Fibroblast of lung (primary cell): ENCODE measurements at regions not wholly inside any gene's neighbourhood (a gene's known extent, or its start where the extent isn't known, plus 50 kb on each side); places are given as distances from the start of the nearest gene placed in this dataset.

ENCODE experiments used
- DNase-seq, 2 donors: peaks; one replicate each; pipeline versions ENCODE4 v3.0.0 to v3.0.0-alpha.2; 2010; ENCODE audit warnings: low read depth in 2 of 2
- H2AFZ ChIP-seq: 2 replicates; pipeline ENCODE4 v1.5.1; 2012; ENCODE audit warnings: low read length, control low read depth, inconsistent platforms
- H3K27ac ChIP-seq: 2 replicates; pipeline ENCODE4 v1.5.1; 2011; ENCODE audit warnings: low read length, control low read depth; ENCODE audit not compliant: insufficient read depth
- H3K27me3 ChIP-seq: 2 replicates; pipeline ENCODE4 v1.5.1; 2011; ENCODE audit warnings: mild to moderate bottlenecking, low read length; ENCODE audit not compliant: control insufficient read depth, insufficient read depth
- H3K36me3 ChIP-seq: 2 replicates; pipeline ENCODE4 v1.5.1; 2011; ENCODE audit warnings: low read length; ENCODE audit not compliant: control insufficient read depth, insufficient read depth
- H3K4me1 ChIP-seq: 2 replicates; pipeline ENCODE4 v1.5.1; 2011; ENCODE audit warnings: low read length; ENCODE audit not compliant: control insufficient read depth, insufficient read depth; ENCODE audit errors: extremely low read depth
- H3K4me2 ChIP-seq: 2 replicates; pipeline ENCODE4 v1.5.1; 2011; ENCODE audit warnings: low read length, control low read depth; ENCODE audit not compliant: insufficient read depth; ENCODE audit errors: extremely low read depth
- H3K4me3 ChIP-seq, 4 experiments: fragments of 200-600 bp in 1 of 4; sonication (generic) in 1 of 4; replicated peaks in 1 of 4; 2 replicates each; pipeline ENCODE4 v1.5.1; 2011 to 2016; ENCODE audit warnings: low read length in 4 of 4, low read depth in 3 of 4, mild to moderate bottlenecking in 3 of 4, control low read depth in 2 of 4, inconsistent platforms in 1 of 4, mixed read lengths in 1 of 4; ENCODE audit not compliant: insufficient read depth in 1 of 4; ENCODE audit errors: control extremely low read depth in 1 of 4
- H3K79me2 ChIP-seq: 2 replicates; pipeline ENCODE4 v1.5.1; 2012; ENCODE audit warnings: mild to moderate bottlenecking, low read length, inconsistent platforms; ENCODE audit not compliant: control insufficient read depth, insufficient read depth
- H3K9ac ChIP-seq: 2 replicates; pipeline ENCODE4 v1.5.1; 2011; ENCODE audit warnings: mild to moderate bottlenecking, low read length, control low read depth; ENCODE audit not compliant: insufficient read depth
- H3K9me3 ChIP-seq: 2 replicates; pipeline ENCODE4 v1.5.1; 2012; ENCODE audit warnings: low read depth, low read length; ENCODE audit not compliant: control insufficient read depth, insufficient read depth
- H4K20me1 ChIP-seq: 2 replicates; pipeline ENCODE4 v1.5.1; 2011; ENCODE audit warnings: low read length; ENCODE audit not compliant: control insufficient read depth, insufficient read depth; ENCODE audit errors: extremely low read depth
- EZH2 ChIP-seq: IDR thresholded peaks from 2 replicates; pipeline ENCODE4 v1.5.1; 2012; ENCODE audit warnings: low read length, control low read depth, mild to moderate bottlenecking; ENCODE audit errors: missing control alignments
- TF ChIP-seq, protein P1 (sequence below), 2 donors: IDR thresholded peaks in 1 of 2; conservative IDR thresholded peaks in 1 of 2; 1 replicate in 1 of 2; 2 replicates in 1 of 2; pipeline ENCODE4 v1.5.1; 2011 to 2012; ENCODE audit warnings: low read length in 2 of 2, control low read depth in 1 of 2, inconsistent platforms in 1 of 2, low read depth in 1 of 2, mild to moderate bottlenecking in 1 of 2

DNA sequence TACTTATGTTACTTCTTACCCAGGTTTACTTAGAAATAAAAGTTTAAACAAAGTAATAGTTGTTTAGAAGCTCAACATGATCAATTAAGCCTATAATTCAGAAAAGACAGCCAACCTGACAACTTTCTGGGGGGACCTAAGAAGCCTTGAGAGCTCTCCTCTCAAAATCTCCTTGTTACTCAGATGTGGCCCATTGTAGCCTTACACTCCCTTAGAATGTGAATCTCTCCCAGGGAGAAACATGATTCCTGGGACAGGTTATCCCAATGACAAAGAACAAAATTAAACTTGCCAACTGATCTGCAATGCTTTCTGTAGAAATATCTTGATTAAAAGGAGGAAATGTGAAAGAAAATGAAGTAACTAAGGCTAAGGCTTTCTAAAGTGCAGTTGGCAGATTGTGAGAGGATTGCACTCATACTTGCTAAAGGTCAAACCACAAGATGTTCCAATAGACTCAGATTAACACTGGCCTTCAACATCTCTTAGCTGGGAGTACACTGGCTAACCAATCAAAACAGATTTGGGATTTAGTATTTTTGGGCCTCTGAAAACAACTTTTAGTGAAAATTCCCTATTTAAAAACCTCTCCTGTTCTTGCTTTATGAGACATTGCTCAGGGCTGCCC is 72.3 kb upstream of the TMX1 start:
- no peak overlapping the region for H3K4me3 ChIP-seq
- H3K4me2 ChIP-seq: no peak overlapping the region
- H3K27ac ChIP-seq: no peak overlapping the region
- no peak for TF ChIP-seq EZH2
- TF ChIP-seq, protein P1, sequence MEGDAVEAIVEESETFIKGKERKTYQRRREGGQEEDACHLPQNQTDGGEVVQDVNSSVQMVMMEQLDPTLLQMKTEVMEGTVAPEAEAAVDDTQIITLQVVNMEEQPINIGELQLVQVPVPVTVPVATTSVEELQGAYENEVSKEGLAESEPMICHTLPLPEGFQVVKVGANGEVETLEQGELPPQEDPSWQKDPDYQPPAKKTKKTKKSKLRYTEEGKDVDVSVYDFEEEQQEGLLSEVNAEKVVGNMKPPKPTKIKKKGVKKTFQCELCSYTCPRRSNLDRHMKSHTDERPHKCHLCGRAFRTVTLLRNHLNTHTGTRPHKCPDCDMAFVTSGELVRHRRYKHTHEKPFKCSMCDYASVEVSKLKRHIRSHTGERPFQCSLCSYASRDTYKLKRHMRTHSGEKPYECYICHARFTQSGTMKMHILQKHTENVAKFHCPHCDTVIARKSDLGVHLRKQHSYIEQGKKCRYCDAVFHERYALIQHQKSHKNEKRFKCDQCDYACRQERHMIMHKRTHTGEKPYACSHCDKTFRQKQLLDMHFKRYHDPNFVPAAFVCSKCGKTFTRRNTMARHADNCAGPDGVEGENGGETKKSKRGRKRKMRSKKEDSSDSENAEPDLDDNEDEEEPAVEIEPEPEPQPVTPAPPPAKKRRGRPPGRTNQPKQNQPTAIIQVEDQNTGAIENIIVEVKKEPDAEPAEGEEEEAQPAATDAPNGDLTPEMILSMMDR (conservative IDR thresholded peaks at IDR 0.05 in 1 of 2, IDR thresholded peaks at IDR 0.05 in 1 of 2; ENCODE audit: low read depth in 1 of 2, low read length in 2 of 2): no peak
- no peaks in the 10 kb centered on the region for H4K20me1 ChIP-seq
- no peak overlapping the region for H2AFZ ChIP-seq
- H3K36me3 ChIP-seq: no peaks in the 10 kb centered on the region
- H3K9me3 ChIP-seq: no peaks in the 10 kb centered on the region
- peak; percentile 61 to 81 for DNase-seq
- peaks cover 5% of the 10 kb centered on the region for H3K27me3 ChIP-seq
- H3K9ac ChIP-seq: no peak overlapping the region
- H3K4me1 ChIP-seq: no peaks in the 10 kb centered on the region
- no peaks in the 10 kb centered on the region for H3K79me2 ChIP-seq

DNA sequence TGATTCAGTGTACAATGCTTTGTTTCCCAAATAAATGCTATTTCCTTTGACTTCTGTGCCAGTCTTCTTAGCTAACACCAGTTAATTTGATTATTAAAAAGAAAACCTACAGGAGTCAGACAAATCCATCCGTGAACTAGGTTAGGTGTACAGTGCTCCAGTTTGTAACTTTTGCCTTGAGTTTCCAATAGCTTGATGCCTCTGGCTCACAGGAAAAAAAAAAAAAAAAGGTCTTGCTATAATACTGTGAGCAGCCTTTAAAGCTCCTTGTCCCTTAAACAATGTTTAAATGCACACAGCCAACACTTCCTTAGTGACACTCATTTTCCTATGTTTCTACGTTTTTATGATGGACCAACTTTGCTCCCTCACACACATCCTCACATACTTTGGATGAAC is 71.8 kb upstream of the TMX1 start:
- no peak overlapping the region for H2AFZ ChIP-seq
- H3K4me2 ChIP-seq: no peak overlapping the region
- no peak overlapping the region for H3K4me3 ChIP-seq

DNA sequence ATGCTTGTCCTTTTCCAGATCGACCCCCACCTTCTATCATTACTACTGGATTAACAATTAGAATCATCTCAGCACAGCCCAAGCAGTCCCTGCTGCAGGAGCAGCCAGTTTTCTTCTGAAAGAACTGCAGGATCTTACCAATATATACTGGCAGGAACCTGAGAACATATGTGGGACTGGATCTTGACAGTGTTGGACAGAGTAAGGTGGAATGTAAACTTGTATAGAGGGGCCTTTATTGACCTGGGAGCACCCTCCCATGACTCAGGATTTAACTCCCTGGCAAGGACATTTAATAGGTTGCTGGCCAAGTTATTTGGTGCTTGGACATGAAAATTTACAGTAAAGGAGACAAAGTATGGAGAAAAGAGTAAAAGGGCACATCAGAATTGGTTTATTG is 66.2 kb upstream of the TMX1 start:
- DNase-seq: no peak
- no peak overlapping the region for H3K4me3 ChIP-seq

More for the DNA sequence above, 71.8 kb upstream of the TMX1 start:
- Histone ChIP-seq H3K36me3 (no peaks in the 10 kb centered on the region), H3K27me3 (peaks cover 5% of the 10 kb centered on the region), H3K4me1 (no peaks in the 10 kb centered on the region), H3K9me3 (no peaks in the 10 kb centered on the region), H3K27ac (no peak overlapping the region), H4K20me1 (no peaks in the 10 kb centered on the region), H3K79me2 (no peaks in the 10 kb centered on the region), H3K9ac (no peak overlapping the region)
- TF ChIP-seq, protein P1 (conservative IDR thresholded peaks at IDR 0.05 in 1 of 2, IDR thresholded peaks at IDR 0.05 in 1 of 2; ENCODE audit: low read depth in 1 of 2, low read length in 2 of 2): no peak
- TF ChIP-seq EZH2: no peak
- no peak for DNase-seq

More for the DNA sequence above, 66.2 kb upstream of the TMX1 start:
- Histone ChIP-seq H3K36me3 (no peaks in the 10 kb centered on the region), H4K20me1 (no peaks in the 10 kb centered on the region), H3K4me1 (no peaks in the 10 kb centered on the region), H3K79me2 (no peaks in the 10 kb centered on the region), H3K27me3 (peaks cover 11% of the 10 kb centered on the region), H3K9ac (no peak overlapping the region), H3K4me2 (no peak overlapping the region), H2AFZ (no peak overlapping the region), H3K9me3 (no peaks in the 10 kb centered on the region), H3K27ac (no peak overlapping the region)
- no peak for TF ChIP-seq EZH2
- TF ChIP-seq, protein P1 (conservative IDR thresholded peaks at IDR 0.05 in 1 of 2, IDR thresholded peaks at IDR 0.05 in 1 of 2; ENCODE audit: low read depth in 1 of 2, low read length in 2 of 2): no peak
